GM12878 (cell line): ENCODE measurements at regions not wholly inside any gene's neighbourhood (a gene's known extent, or its start where the extent isn't known, plus 50 kb on each side); places are given as distances from the start of the nearest gene placed in this dataset.

Experiments used
- ATAC-seq: fragments of 200-7000 bp; cut with Tn5 transposase; 3 replicates; pipeline ENCODE4 v1.9.1; 2020; ENCODE audit warnings: mild to moderate bottlenecking, moderate library complexity
- BruUV-seq: library from RNA; stranded (reverse); fragments of 400-500 nt; replicated peaks from 2 replicates; lab custom pipeline; 2021; lab: Mats Ljungman, UMichigan
- CTCF ChIA-PET: fragments of 300-600 bp; sonication (Branson Sonifier 250); formaldehyde crosslinking; extraction: SDS; loops from one replicate; lab custom pipeline; 2021; ENCODE audit warnings: inconsistent platforms; lab: Yijun Ruan, JAX
- POLR2A ChIA-PET: fragments of 350-600 bp; formaldehyde crosslinking; extraction: SDS; loops from one replicate; lab custom pipeline; 2021; ENCODE audit warnings: inconsistent platforms; lab: Charles Lee
- RAD21 ChIA-PET: fragments of 300-600 bp; sonication (Branson Sonifier 250); formaldehyde crosslinking; loops from one replicate; lab custom pipeline; 2023; ENCODE audit warnings: antibody characterized with exemption; ENCODE audit not compliant: unreplicated experiment; lab: Charles Lee
- SMC1A ChIA-PET: fragments of 300-600 bp; sonication (Branson Sonifier 250); formaldehyde crosslinking; loops from one replicate; lab custom pipeline; 2023; ENCODE audit not compliant: unreplicated experiment, uncharacterized antibody; lab: Charles Lee
- DNase-seq: peaks from one replicate; pipeline ENCODE4 v3.0.0-alpha.2; 2011; ENCODE audit warnings: low read depth, low spot score
- FAIRE-seq: peaks from 3 replicates; lab custom pipeline; 2011; peaks lifted over from hg19 to GRCh38; lab: Jason Lieb, UNC
- H2AFZ ChIP-seq: 2 replicates; pipeline ENCODE4 v1.6.0; 2011; ENCODE audit warnings: low read depth, low read length, control low read depth; ENCODE audit not compliant: control insufficient read depth
- H3K27ac ChIP-seq: 2 replicates; pipeline ENCODE4 v1.5.1; 2011; ENCODE audit warnings: control low read depth; ENCODE audit not compliant: control insufficient read depth, insufficient read depth
- H3K27me3 ChIP-seq, 2 experiments: replicated peaks in 1 of 2; 2 replicates each; pipeline versions ENCODE4 v1.6.0 to v1.6.1; 2011; ENCODE audit warnings: low read length in 1 of 2; ENCODE audit not compliant: control insufficient read depth in 2 of 2, insufficient read depth in 2 of 2
- H3K36me3 ChIP-seq, 2 experiments: 2 replicates each; pipeline ENCODE4 v1.5.1; 2011; ENCODE audit warnings: low read length in 1 of 2; ENCODE audit not compliant: control insufficient read depth in 2 of 2, insufficient read depth in 2 of 2
- H3K4me1 ChIP-seq: 2 replicates; pipeline ENCODE4 v1.6.1; 2011; ENCODE audit warnings: mild to moderate bottlenecking, low read length, moderate library complexity, mixed read lengths; ENCODE audit not compliant: control insufficient read depth, insufficient read depth
- H3K4me2 ChIP-seq: 2 replicates; pipeline ENCODE4 v1.6.0; 2011; ENCODE audit warnings: control low read depth; ENCODE audit not compliant: control insufficient read depth, insufficient read depth
- H3K4me3 ChIP-seq: fragments of 200-600 bp; sonication (generic); 2 replicates; pipeline ENCODE4 v1.5.1; 2016
- H3K79me2 ChIP-seq: 2 replicates; pipeline ENCODE4 v1.6.0; 2011; ENCODE audit warnings: low read length; ENCODE audit not compliant: control insufficient read depth, insufficient read depth
- H3K9ac ChIP-seq: 2 replicates; pipeline ENCODE4 v1.8.0; 2011; ENCODE audit warnings: low read length, control low read depth, mixed read lengths; ENCODE audit not compliant: control insufficient read depth, insufficient read depth
- H3K9me3 ChIP-seq: replicated peaks from 3 replicates; pipeline ENCODE4 v1.5.1; 2011; ENCODE audit warnings: mild to moderate bottlenecking, low read length; ENCODE audit not compliant: control insufficient read depth, insufficient read depth
- H4K20me1 ChIP-seq: 2 replicates; pipeline ENCODE4 v1.6.0; 2011; ENCODE audit not compliant: control insufficient read depth, insufficient read depth
- FOS ChIP-seq: IDR thresholded peaks from 3 replicates; pipeline ENCODE4 v1.6.1; 2011; ENCODE audit warnings: borderline replicate concordance; ENCODE audit not compliant: insufficient read length; ENCODE audit errors: extremely low read depth
- NR2C2 ChIP-seq: IDR thresholded peaks from 2 replicates; pipeline ENCODE4 v1.6.1; 2011; ENCODE audit warnings: borderline replicate concordance, low read depth; ENCODE audit not compliant: control insufficient read depth, insufficient read length
- ZNF592 ChIP-seq: fragments of 450-650 bp; IDR thresholded peaks from 2 replicates; pipeline ENCODE4 v1.6.1; 2017; ENCODE audit warnings: mild to moderate bottlenecking, moderate library complexity
- WGBS: methylation state at CpG from one replicate; pipeline ENCODE4 v1.1.6; 2016; ENCODE audit warnings: low lambda C conversion rate; ENCODE audit not compliant: insufficient replicate concordance, insufficient coverage; ENCODE audit errors: missing lambda C conversion rate; 5-methylcytosine and 5-hydroxymethylcytosine counted together
- in situ Hi-C: fragments of 300-500 bp; cut with MboI; formaldehyde crosslinking; loops from 9 replicates; pipeline ENCODE4 v1.14.3; 2018; ENCODE audit warnings: mixed read lengths
- intact Hi-C: fragments of 100-400 bp; cut with micrococcal nuclease; formaldehyde crosslinking; loops from one replicate; pipeline ENCODE4 v1.14.2; 2022; ENCODE audit not compliant: unreplicated experiment

GRCh38 chr6:7048894-7049293 lies 58.9 kb upstream of the RREB1 start:
- ChIA-PET RAD21 (interaction anchor here (1.4 kb wide), 1 partner anchor 13 kb away, joined by 4 read pairs; no protein-coding TSS in a partner anchor), SMC1A (interaction anchor here (0.6 to 2.1 kb wide), 4 partner anchors 38 to 176 kb away, joined by 3 to 8 read pairs (median 3); no protein-coding TSS in a partner anchor), CTCF (interaction anchor here (1.4 kb wide), 1 partner anchor 13 kb away, joined by 5 read pairs; no protein-coding TSS in a partner anchor), POLR2A (interaction anchor here (0.7 kb wide), 1 partner anchor 102 kb away, joined by 3 read pairs; no protein-coding TSS in a partner anchor)
- FAIRE-seq (no peak), ATAC-seq (no peak), DNase-seq (no peak)
- H3K4me1 ChIP-seq: peaks cover 5% of the 10 kb centered on the region
- TF ChIP-seq ZNF592: no peak
- no peak for TF ChIP-seq NR2C2
- TF ChIP-seq FOS: no peak
- no peak overlapping the region for H2AFZ ChIP-seq
- intact Hi-C loops (no loop called here), in situ Hi-C loops (no loop called here)
- no peaks in the 10 kb centered on the region for H3K36me3 ChIP-seq
- H3K27ac ChIP-seq: no peak overlapping the region
- no peaks in the 10 kb centered on the region for H3K9me3 ChIP-seq
- WGBS: 85% methylated on average over 2 of the region's 2 CpGs
- no peak overlapping the region for H3K9ac ChIP-seq
- no TSS peak for BruUV-seq
- no peaks in the 10 kb centered on the region for H3K79me2 ChIP-seq
- no peak overlapping the region for H3K4me2 ChIP-seq
- no peak overlapping the region for H3K4me3 ChIP-seq
- H3K27me3 ChIP-seq: peaks cover 0 to 5% of the 10 kb centered on the region in 2 experiments; a peak in 3 of 4 replicates
- H4K20me1 ChIP-seq: no peaks in the 10 kb centered on the region
